ENCODE measurements at regions not wholly inside any gene's neighbourhood (a gene's known extent, or its start where the extent isn't known, plus 50 kb on each side); places are given as distances from the start of the nearest gene placed in this dataset.

- TF ChIP-seq CTCF (IDR thresholded peaks at IDR 0.05) (no peak), POLR2A (IDR thresholded peaks at IDR 0.05) (no peak), EP300 (IDR thresholded peaks at IDR 0.05; ENCODE audit: low read depth) (no peak), POLR2AphosphoS5 (IDR thresholded peaks at IDR 0.05) (no peak)
Measured at GRCh38 chr2:179354296-179354695, 89.7 kb upstream of the SESTD1 start.

Measured in transverse colon (tissue), 4 donors.